Kidney (tissue), 13 donors: ENCODE measurements at regions not wholly inside any gene's neighbourhood (a gene's known extent, or its start where the extent isn't known, plus 50 kb on each side); places are given as distances from the start of the nearest gene placed in this dataset.

ENCODE experiments used
- DNase-seq, 5 donors: peaks; one replicate each; pipeline ENCODE4 v3.0.0-alpha.2; 2013 to 2020
- FAIRE-seq: peaks from 2 replicates; lab custom pipeline; 2012; peaks lifted over from hg19 to GRCh38; lab: Jason Lieb, UNC
- H3K27ac ChIP-seq, 2 donors: one replicate each; pipeline ENCODE4 v1.7.0; 2013; ENCODE audit warnings: low read depth in 2 of 2, low read length in 2 of 2, inconsistent platforms in 1 of 2
- H3K27me3 ChIP-seq: one replicate; pipeline ENCODE4 v1.7.1; 2013; ENCODE audit warnings: low read length, inconsistent platforms; ENCODE audit not compliant: control insufficient read depth, insufficient read depth
- H3K36me3 ChIP-seq, 3 donors: one replicate each; pipeline versions ENCODE4 v1.7.0 to v1.7.1; 2013; ENCODE audit warnings: low read length in 3 of 3, control low read depth in 1 of 3, inconsistent platforms in 1 of 3; ENCODE audit not compliant: insufficient read depth in 3 of 3, control insufficient read depth in 2 of 3
- H3K4me1 ChIP-seq, 3 donors: one replicate each; pipeline versions ENCODE4 v1.7.0 to v1.7.1; 2013; ENCODE audit warnings: low read length in 3 of 3, inconsistent platforms in 1 of 3, low read depth in 1 of 3; ENCODE audit not compliant: control insufficient read depth in 2 of 3, insufficient read depth in 2 of 3
- H3K4me3 ChIP-seq, 3 donors: one replicate each; pipeline versions ENCODE4 v1.7.0 to v1.8.1; 2013; ENCODE audit warnings: low read length in 3 of 3, control low read depth in 1 of 3, inconsistent platforms in 1 of 3
- H3K9ac ChIP-seq, 3 donors: one replicate each; pipeline versions ENCODE4 v1.7.0 to v1.7.1; 2013; ENCODE audit warnings: low read length in 3 of 3, control low read depth in 1 of 3, inconsistent platforms in 1 of 3
- H3K9me3 ChIP-seq, 3 donors: one replicate each; pipeline versions ENCODE4 v1.7.0 to v1.7.1; 2013; ENCODE audit warnings: low read length in 3 of 3, control low read depth in 1 of 3, inconsistent platforms in 1 of 3; ENCODE audit not compliant: control insufficient read depth in 2 of 3, insufficient read depth in 1 of 3
- intact Hi-C: fragments of 100-400 bp; cut with DNase I; formaldehyde crosslinking; loops from one replicate; pipeline ENCODE4 v1.11.1; 2022
- TF ChIP-seq, protein P1 (sequence below): IDR thresholded peaks from 3 replicates; pipeline ENCODE4 v1.5.1; 2012; ENCODE audit warnings: mild to moderate bottlenecking, moderate library complexity, borderline replicate concordance; ENCODE audit not compliant: insufficient read depth; ENCODE audit errors: extremely low read depth
- donor health status: control.
- donor health status: control.
- donor health status: control.
- donor health status: control.
- donor health status: control.
- donor health status: DM: yes; HTN: yes; CAD: no.
- donor health status: Normal renal cell carcinoma (clear cell type).

DNA sequence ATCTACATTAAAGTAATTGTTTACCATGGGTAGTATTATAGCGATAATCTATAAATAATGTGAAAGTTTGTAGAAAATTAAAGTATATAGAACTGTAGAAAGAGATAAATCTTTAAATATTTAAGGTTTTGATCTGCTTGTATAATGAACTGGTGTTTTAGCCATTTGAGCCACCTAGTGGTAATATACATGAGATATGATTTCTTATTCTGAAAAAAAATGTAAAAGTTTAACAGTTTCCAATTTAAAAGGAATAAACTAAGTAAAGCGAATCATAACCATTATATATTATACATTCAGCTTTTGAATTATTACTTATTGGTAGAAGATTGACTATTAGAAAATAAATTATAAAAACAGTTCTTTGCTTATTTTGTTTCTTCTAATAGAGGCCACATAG is 91.2 kb downstream of the OTUD1 start:
- H3K9ac ChIP-seq = no peak overlapping the region
- no peak overlapping the region for H3K27ac ChIP-seq
- FAIRE-seq (peak; percentile 94), DNase-seq (no peak)
- H3K9me3 ChIP-seq = no peaks in the 10 kb centered on the region
- intact Hi-C loops = no loop called here
- TF ChIP-seq, protein P1, sequence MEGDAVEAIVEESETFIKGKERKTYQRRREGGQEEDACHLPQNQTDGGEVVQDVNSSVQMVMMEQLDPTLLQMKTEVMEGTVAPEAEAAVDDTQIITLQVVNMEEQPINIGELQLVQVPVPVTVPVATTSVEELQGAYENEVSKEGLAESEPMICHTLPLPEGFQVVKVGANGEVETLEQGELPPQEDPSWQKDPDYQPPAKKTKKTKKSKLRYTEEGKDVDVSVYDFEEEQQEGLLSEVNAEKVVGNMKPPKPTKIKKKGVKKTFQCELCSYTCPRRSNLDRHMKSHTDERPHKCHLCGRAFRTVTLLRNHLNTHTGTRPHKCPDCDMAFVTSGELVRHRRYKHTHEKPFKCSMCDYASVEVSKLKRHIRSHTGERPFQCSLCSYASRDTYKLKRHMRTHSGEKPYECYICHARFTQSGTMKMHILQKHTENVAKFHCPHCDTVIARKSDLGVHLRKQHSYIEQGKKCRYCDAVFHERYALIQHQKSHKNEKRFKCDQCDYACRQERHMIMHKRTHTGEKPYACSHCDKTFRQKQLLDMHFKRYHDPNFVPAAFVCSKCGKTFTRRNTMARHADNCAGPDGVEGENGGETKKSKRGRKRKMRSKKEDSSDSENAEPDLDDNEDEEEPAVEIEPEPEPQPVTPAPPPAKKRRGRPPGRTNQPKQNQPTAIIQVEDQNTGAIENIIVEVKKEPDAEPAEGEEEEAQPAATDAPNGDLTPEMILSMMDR = no peak
- no peak overlapping the region for H3K4me3 ChIP-seq
- no peaks in the 10 kb centered on the region for H3K4me1 ChIP-seq
- no peaks in the 10 kb centered on the region for H3K27me3 ChIP-seq
- no peaks in the 10 kb centered on the region for H3K36me3 ChIP-seq

DNA sequence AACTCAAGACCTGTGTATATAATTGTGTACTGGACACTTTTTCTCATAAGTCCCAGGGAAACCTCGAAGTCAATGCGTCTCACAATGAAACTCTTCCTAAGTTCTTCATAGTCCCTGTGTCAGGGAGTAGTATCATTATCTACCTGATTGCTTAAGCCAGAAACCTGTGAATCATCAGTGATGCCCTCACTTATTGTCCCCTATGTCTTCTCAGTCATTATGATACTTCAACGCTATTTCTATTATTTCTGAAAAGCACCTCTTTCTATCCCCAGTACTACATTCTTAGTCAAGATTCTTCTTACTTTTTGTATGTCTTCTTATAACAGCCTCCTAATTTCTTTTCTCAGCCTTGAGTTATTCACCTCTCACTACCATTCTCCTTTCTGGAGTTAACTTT is 94.3 kb downstream of the OTUD1 start:
- no peaks in the 10 kb centered on the region for H3K36me3 ChIP-seq
- FAIRE-seq (no peak), DNase-seq (no peak)
- no peaks in the 10 kb centered on the region for H3K9me3 ChIP-seq
- H3K4me1 ChIP-seq = no peaks in the 10 kb centered on the region
- no peaks in the 10 kb centered on the region for H3K27me3 ChIP-seq
- intact Hi-C loops = no loop called here
- H3K4me3 ChIP-seq = no peak overlapping the region
- H3K27ac ChIP-seq = no peak overlapping the region
- H3K9ac ChIP-seq = no peak overlapping the region
- TF ChIP-seq, protein P1 = no peak

DNA sequence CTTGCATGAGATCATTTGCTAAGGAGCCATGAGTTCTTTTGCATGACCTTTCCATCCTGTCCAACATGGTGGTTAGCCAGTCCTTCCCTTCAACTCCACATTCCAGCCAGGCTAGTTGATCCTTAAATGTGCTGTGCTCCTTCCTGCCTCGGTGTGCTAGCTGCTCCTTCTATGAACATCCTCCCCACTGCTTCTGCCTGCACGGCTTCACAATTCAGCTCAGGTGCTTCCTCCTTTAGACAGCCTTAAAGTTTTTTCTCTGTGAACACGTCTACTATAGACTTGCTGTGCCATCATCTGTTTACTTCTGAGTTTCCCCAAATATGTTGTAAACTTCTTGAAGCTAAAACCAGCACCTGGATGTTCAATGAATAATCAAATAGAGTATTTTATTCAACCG is 95.5 kb downstream of the OTUD1 start:
- Histone ChIP-seq H3K9ac (no peak overlapping the region), H3K4me1 (no peaks in the 10 kb centered on the region), H3K9me3 (no peaks in the 10 kb centered on the region), H3K4me3 (no peak overlapping the region), H3K27me3 (no peaks in the 10 kb centered on the region), H3K27ac (no peak overlapping the region), H3K36me3 (no peaks in the 10 kb centered on the region)
- intact Hi-C loops = no loop called here
- DNase-seq (no peak), FAIRE-seq (no peak)
- TF ChIP-seq, protein P1 = no peak

DNA sequence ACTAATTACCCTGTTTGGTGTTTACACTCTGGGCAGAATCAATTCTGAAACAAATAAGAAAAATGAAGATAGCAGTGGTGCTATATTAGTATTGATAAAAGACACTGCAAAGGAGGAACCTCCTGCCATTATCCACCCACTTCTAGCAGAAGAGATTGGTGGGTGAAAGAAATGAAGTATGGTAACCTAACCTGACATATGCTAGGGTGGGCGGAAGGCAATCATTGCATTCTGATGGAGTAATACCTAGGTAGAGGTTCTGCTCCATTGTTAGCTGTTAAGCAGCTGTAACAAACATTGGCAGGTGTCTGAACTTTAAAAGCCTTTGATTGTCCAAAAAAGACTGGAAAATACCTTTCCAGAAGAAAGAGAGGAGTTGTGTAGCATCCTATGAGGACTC is 95.9 kb downstream of the OTUD1 start:
- no peaks in the 10 kb centered on the region for H3K36me3 ChIP-seq
- H3K27ac ChIP-seq = no peak overlapping the region
- no peaks in the 10 kb centered on the region for H3K4me1 ChIP-seq
- FAIRE-seq (no peak), DNase-seq (no peak)
- H3K9me3 ChIP-seq = no peaks in the 10 kb centered on the region
- intact Hi-C loops = no loop called here
- H3K9ac ChIP-seq = no peak overlapping the region
- H3K4me3 ChIP-seq = no peak overlapping the region
- no peaks in the 10 kb centered on the region for H3K27me3 ChIP-seq
- TF ChIP-seq, protein P1 = no peak
